ENCODE measurements at regions not wholly inside any gene's neighbourhood (a gene's known extent, or its start where the extent isn't known, plus 50 kb on each side); places are given as distances from the start of the nearest gene placed in this dataset.

- TF ChIP-seq POLR2A (IDR thresholded peaks at IDR 0.05) (no peak), CTCF (IDR thresholded peaks at IDR 0.05) (no peak)
These were observed 509.9 kb downstream of the SHQ1 start for GRCh38 chr3:72338082-72338941.

All from transverse colon (tissue), 3 donors.